CD4-positive, CD25-positive, alpha-beta regulatory T cell (primary cell): ENCODE measurements at regions not wholly inside any gene's neighbourhood (a gene's known extent, or its start where the extent isn't known, plus 50 kb on each side); places are given as distances from the start of the nearest gene placed in this dataset.

ENCODE experiments used
- ATAC-seq, 2 donors: fragments of 150-1000 bp; cut with Tn5 transposase; one replicate each; pipeline ENCODE4 v1.10.0; 2021; ENCODE audit warnings: low read depth in 2 of 2, moderate number of reproducible peaks in 2 of 2, moderate library complexity in 1 of 2
- DNase-seq, 3 donors: peaks; one replicate each; pipeline versions ENCODE4 v3.0.0 to v3.0.0-alpha.2; 2012 to 2022; ENCODE audit warnings: mixed read lengths in 1 of 3
- H3K27ac ChIP-seq: one replicate; pipeline ENCODE4 v1.7.0; 2013; ENCODE audit warnings: mild to moderate bottlenecking, low read length; ENCODE audit not compliant: insufficient read depth, poor library complexity, severe bottlenecking
- H3K27me3 ChIP-seq: one replicate; pipeline ENCODE4 v1.7.0; 2013; ENCODE audit warnings: low read length; ENCODE audit not compliant: control insufficient read depth, insufficient read depth
- H3K36me3 ChIP-seq: one replicate; pipeline ENCODE4 v1.7.0; 2013; ENCODE audit warnings: mild to moderate bottlenecking, low read length, moderate library complexity; ENCODE audit not compliant: control insufficient read depth, insufficient read depth
- H3K4me1 ChIP-seq: 2 replicates; pipeline ENCODE4 v1.7.0; 2013; ENCODE audit warnings: mild to moderate bottlenecking, low read length; ENCODE audit not compliant: insufficient read depth, control insufficient read depth, poor library complexity, severe bottlenecking
- H3K4me3 ChIP-seq: one replicate; pipeline ENCODE4 v1.7.0; 2013; ENCODE audit warnings: low read depth, mild to moderate bottlenecking, low read length, moderate library complexity
- H3K9me3 ChIP-seq, 2 experiments: 1 replicate in 1 of 2; 2 replicates in 1 of 2; pipeline ENCODE4 v1.7.0; 2013; ENCODE audit warnings: low read length in 2 of 2, mild to moderate bottlenecking in 1 of 2, moderate library complexity in 1 of 2; ENCODE audit not compliant: control insufficient read depth in 2 of 2
- H3K27ac Mint-ChIP-seq, 3 donors: one replicate each; pipeline ENCODE4 v1.8.0; 2020 to 2022; ENCODE audit warnings: mild to moderate bottlenecking in 3 of 3, mixed read lengths in 3 of 3, moderate library complexity in 2 of 3
- H3K27me3 Mint-ChIP-seq: one replicate; pipeline ENCODE4 v1.8.0; 2022; ENCODE audit warnings: mild to moderate bottlenecking, mixed read lengths
- H3K36me3 Mint-ChIP-seq: one replicate; pipeline ENCODE4 v1.8.0; 2020; ENCODE audit warnings: mixed read lengths
- H3K4me1 Mint-ChIP-seq, 4 donors: one replicate each; pipeline ENCODE4 v1.8.0; 2020 to 2022; ENCODE audit warnings: mixed read lengths in 4 of 4, mild to moderate bottlenecking in 1 of 4
- H3K4me3 Mint-ChIP-seq, 4 donors: one replicate each; pipeline ENCODE4 v1.8.0; 2020 to 2022; ENCODE audit warnings: mild to moderate bottlenecking in 4 of 4, mixed read lengths in 4 of 4, moderate library complexity in 3 of 4
- H3K9me3 Mint-ChIP-seq, 7 donors: one replicate each; pipeline ENCODE4 v1.8.0; 2020 to 2022; ENCODE audit warnings: mixed read lengths in 7 of 7, mild to moderate bottlenecking in 3 of 7, moderate library complexity in 2 of 7

- H3K4me1 Mint-ChIP-seq, result no peaks in the 10 kb centered on the region
- H3K27ac Mint-ChIP-seq, result no peak overlapping the region
- H3K9me3 Mint-ChIP-seq, result peaks cover 0 to 2% (median 0%) of the 10 kb centered on the region in 7 donors
- DNase-seq, result no peak
- H3K27me3 Mint-ChIP-seq, result peaks cover 22% of the 10 kb centered on the region
- no peak overlapping the region for H3K4me3 ChIP-seq
- no peaks in the 10 kb centered on the region for H3K4me1 ChIP-seq
- no peak overlapping the region for H3K27ac ChIP-seq
- H3K27me3 ChIP-seq, result peaks cover 13% of the 10 kb centered on the region
- no peak overlapping the region for H3K4me3 Mint-ChIP-seq
- no peak for ATAC-seq
- no peaks in the 10 kb centered on the region for H3K36me3 Mint-ChIP-seq
- H3K9me3 ChIP-seq, result no peaks in the 10 kb centered on the region
- no peaks in the 10 kb centered on the region for H3K36me3 ChIP-seq
Measured at GRCh38 chr3:130243808-130244207, 101.7 kb upstream of the COL6A5 start.

GRCh38 chr3:130250982-130251381 lies 94.5 kb upstream of the COL6A5 start:
- Histone ChIP-seq H3K36me3 (no peaks in the 10 kb centered on the region), H3K9me3 (no peaks in the 10 kb centered on the region), H3K4me3 (no peak overlapping the region), H3K27me3 (peaks cover 9% of the 10 kb centered on the region), H3K4me1 (no peaks in the 10 kb centered on the region), H3K27ac (no peak overlapping the region)
- H3K4me3 Mint-ChIP-seq, result peak overlapping the region in 1 of 4 donors; percentile 15
- H3K36me3 Mint-ChIP-seq, result no peaks in the 10 kb centered on the region
- no peaks in the 10 kb centered on the region for H3K4me1 Mint-ChIP-seq
- ATAC-seq, result no peak
- H3K27ac Mint-ChIP-seq, result no peak overlapping the region
- peaks cover 0 to 4% (median 0%) of the 10 kb centered on the region in 7 donors for H3K9me3 Mint-ChIP-seq
- no peak for DNase-seq
- peaks cover 26% of the 10 kb centered on the region for H3K27me3 Mint-ChIP-seq

- no peaks in the 10 kb centered on the region for H3K4me1 Mint-ChIP-seq
- no peak overlapping the region for H3K4me3 ChIP-seq
- H3K27ac Mint-ChIP-seq, result no peak overlapping the region
- H3K36me3 Mint-ChIP-seq, result no peaks in the 10 kb centered on the region
- H3K27ac ChIP-seq, result no peak overlapping the region
- peaks cover 11% of the 10 kb centered on the region for H3K27me3 Mint-ChIP-seq
- H3K4me1 ChIP-seq, result no peaks in the 10 kb centered on the region
- ATAC-seq (no peak), DNase-seq (no peak)
- H3K9me3 ChIP-seq, result no peaks in the 10 kb centered on the region
- H3K27me3 ChIP-seq, result peaks cover 3% of the 10 kb centered on the region
- no peaks in the 10 kb centered on the region for H3K36me3 ChIP-seq
- H3K9me3 Mint-ChIP-seq, result peaks cover 0 to 4% (median 0%) of the 10 kb centered on the region in 7 donors
- H3K4me3 Mint-ChIP-seq, result no peak overlapping the region
Measured at GRCh38 chr3:130255442-130255841, 90.0 kb upstream of the COL6A5 start.

- no peak for DNase-seq
- Mint-ChIP-seq H3K27ac (no peak overlapping the region), H3K4me3 (no peak overlapping the region), H3K9me3 (peaks cover 0 to 3% (median 0%) of the 10 kb centered on the region in 7 donors), H3K36me3 (no peaks in the 10 kb centered on the region), H3K27me3 (peaks cover 6% of the 10 kb centered on the region), H3K4me1 (no peaks in the 10 kb centered on the region)
- Histone ChIP-seq H3K4me1 (no peaks in the 10 kb centered on the region), H3K4me3 (no peak overlapping the region), H3K27ac (no peak overlapping the region), H3K9me3 (no peaks in the 10 kb centered on the region), H3K27me3 (peaks cover 1% of the 10 kb centered on the region), H3K36me3 (no peaks in the 10 kb centered on the region)
- no peak for ATAC-seq
Measured at GRCh38 chr3:130256821-130257340, 88.6 kb upstream of the COL6A5 start.

GRCh38 chr3:130258532-130258952 lies 86.9 kb upstream of the COL6A5 start:
- H3K27me3 ChIP-seq, result no peaks in the 10 kb centered on the region
- no peak overlapping the region for H3K4me3 Mint-ChIP-seq
- H3K36me3 ChIP-seq, result no peaks in the 10 kb centered on the region
- peaks cover 0 to 1% (median 0%) of the 10 kb centered on the region in 7 donors for H3K9me3 Mint-ChIP-seq
- H3K36me3 Mint-ChIP-seq, result no peaks in the 10 kb centered on the region
- no peaks in the 10 kb centered on the region for H3K27me3 Mint-ChIP-seq
- no peaks in the 10 kb centered on the region for H3K9me3 ChIP-seq
- ATAC-seq, result no peak
- no peak for DNase-seq
- no peak overlapping the region for H3K27ac Mint-ChIP-seq
- H3K4me1 ChIP-seq, result no peaks in the 10 kb centered on the region
- no peak overlapping the region for H3K4me3 ChIP-seq
- no peaks in the 10 kb centered on the region for H3K4me1 Mint-ChIP-seq
- H3K27ac ChIP-seq, result no peak overlapping the region

- no peaks in the 10 kb centered on the region for H3K4me1 ChIP-seq
- H3K9me3 Mint-ChIP-seq, result peaks cover 0 to 1% (median 0%) of the 10 kb centered on the region in 7 donors
- no peaks in the 10 kb centered on the region for H3K27me3 Mint-ChIP-seq
- no peak overlapping the region for H3K4me3 ChIP-seq
- no peaks in the 10 kb centered on the region for H3K9me3 ChIP-seq
- no peak for DNase-seq
- no peaks in the 10 kb centered on the region for H3K4me1 Mint-ChIP-seq
- no peaks in the 10 kb centered on the region for H3K36me3 ChIP-seq
- H3K27me3 ChIP-seq, result no peaks in the 10 kb centered on the region
- H3K4me3 Mint-ChIP-seq, result no peak overlapping the region
- no peak overlapping the region for H3K27ac ChIP-seq
- no peak overlapping the region for H3K27ac Mint-ChIP-seq
- H3K36me3 Mint-ChIP-seq, result no peaks in the 10 kb centered on the region
- no peak for ATAC-seq
Measured at GRCh38 chr3:130259166-130259874, 86.2 kb upstream of the COL6A5 start.

- H3K9me3 ChIP-seq, result no peaks in the 10 kb centered on the region
- Mint-ChIP-seq H3K4me3 (peak overlapping the region in 1 of 4 donors; percentile 47), H3K9me3 (peaks cover 0 to 1% (median 0%) of the 10 kb centered on the region in 7 donors), H3K27ac (no peak overlapping the region), H3K4me1 (no peaks in the 10 kb centered on the region), H3K27me3 (no peaks in the 10 kb centered on the region), H3K36me3 (no peaks in the 10 kb centered on the region)
- H3K36me3 ChIP-seq, result no peaks in the 10 kb centered on the region
- H3K4me1 ChIP-seq, result no peaks in the 10 kb centered on the region
- ATAC-seq (no peak), DNase-seq (no peak)
- H3K4me3 ChIP-seq, result no peak overlapping the region
- no peaks in the 10 kb centered on the region for H3K27me3 ChIP-seq
- H3K27ac ChIP-seq, result no peak overlapping the region
Measured at GRCh38 chr3:130260918-130261317, 84.6 kb upstream of the COL6A5 start.

GRCh38 chr3:130263708-130264107 lies 81.8 kb upstream of the COL6A5 start:
- no peak for DNase-seq
- Mint-ChIP-seq H3K4me1 (no peaks in the 10 kb centered on the region), H3K27ac (no peak overlapping the region), H3K27me3 (no peaks in the 10 kb centered on the region), H3K4me3 (no peak overlapping the region), H3K36me3 (no peaks in the 10 kb centered on the region), H3K9me3 (peaks cover 0 to 1% (median 0%) of the 10 kb centered on the region in 7 donors)
- Histone ChIP-seq H3K4me3 (no peak overlapping the region), H3K27ac (no peak overlapping the region), H3K4me1 (no peaks in the 10 kb centered on the region), H3K36me3 (no peaks in the 10 kb centered on the region), H3K9me3 (no peaks in the 10 kb centered on the region), H3K27me3 (peaks cover 3% of the 10 kb centered on the region)
- ATAC-seq, result no peak
